ENCODE measurements at regions not wholly inside any gene's neighbourhood (a gene's known extent, or its start where the extent isn't known, plus 50 kb on each side); places are given as distances from the start of the nearest gene placed in this dataset.

DNA sequence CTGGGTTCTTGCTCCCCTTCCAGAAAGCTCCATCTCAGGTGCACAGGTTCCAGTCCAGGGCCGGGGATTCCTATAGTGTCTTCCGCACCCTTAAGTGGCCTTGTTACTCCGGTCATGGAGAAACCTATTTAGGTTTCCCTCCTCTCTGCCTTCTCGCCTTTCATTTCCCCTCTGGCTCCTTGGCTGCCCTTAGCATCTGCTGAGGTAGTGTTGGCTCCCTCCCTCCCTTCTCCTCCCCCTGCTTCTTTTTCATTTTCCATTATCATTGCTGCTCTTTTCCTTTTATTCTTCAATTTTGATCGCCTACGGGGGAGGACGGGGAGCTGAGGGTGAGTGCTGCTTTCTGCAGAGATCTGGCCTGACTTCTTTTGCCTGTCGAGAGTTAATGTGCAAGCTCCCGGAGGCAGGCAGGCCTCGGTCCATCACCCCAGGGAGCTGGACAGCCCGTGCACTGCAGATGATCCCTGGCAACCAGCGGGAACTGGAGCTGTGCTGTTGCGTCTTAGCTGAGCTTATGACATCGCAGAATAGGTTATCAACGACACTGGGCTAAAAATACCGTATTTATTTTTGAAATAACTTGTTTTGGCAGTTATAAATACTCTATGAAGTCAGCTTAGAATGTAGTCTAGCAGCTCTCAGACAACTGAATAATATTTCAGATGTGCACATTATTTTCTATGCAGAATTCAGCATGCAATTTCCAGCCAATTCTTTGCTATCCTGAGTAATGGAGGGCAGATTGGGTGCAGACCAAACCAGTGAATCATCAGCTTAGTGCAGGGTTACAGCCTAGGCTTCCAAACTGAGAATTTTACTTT is 141.9 kb downstream of the SLC4A3 start:
- Histone ChIP-seq H3K4me3 (no peak overlapping the region), H3K4me1 (peaks cover 0 to 5% (median 0%) of the 10 kb centered on the region in 3 donors), H3K36me3 (no peaks in the 10 kb centered on the region), H3K9me3 (no peaks in the 10 kb centered on the region), H3K27me3 (peaks cover 0 to 25% (median 0%) of the 10 kb centered on the region in 4 donors), H3K27ac (no peak overlapping the region)
- TF ChIP-seq, protein P1, sequence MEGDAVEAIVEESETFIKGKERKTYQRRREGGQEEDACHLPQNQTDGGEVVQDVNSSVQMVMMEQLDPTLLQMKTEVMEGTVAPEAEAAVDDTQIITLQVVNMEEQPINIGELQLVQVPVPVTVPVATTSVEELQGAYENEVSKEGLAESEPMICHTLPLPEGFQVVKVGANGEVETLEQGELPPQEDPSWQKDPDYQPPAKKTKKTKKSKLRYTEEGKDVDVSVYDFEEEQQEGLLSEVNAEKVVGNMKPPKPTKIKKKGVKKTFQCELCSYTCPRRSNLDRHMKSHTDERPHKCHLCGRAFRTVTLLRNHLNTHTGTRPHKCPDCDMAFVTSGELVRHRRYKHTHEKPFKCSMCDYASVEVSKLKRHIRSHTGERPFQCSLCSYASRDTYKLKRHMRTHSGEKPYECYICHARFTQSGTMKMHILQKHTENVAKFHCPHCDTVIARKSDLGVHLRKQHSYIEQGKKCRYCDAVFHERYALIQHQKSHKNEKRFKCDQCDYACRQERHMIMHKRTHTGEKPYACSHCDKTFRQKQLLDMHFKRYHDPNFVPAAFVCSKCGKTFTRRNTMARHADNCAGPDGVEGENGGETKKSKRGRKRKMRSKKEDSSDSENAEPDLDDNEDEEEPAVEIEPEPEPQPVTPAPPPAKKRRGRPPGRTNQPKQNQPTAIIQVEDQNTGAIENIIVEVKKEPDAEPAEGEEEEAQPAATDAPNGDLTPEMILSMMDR (IDR thresholded peaks at IDR 0.05) = no peak
- intact Hi-C loops (cut with DNase I) = no loop called here
- FAIRE-seq (no peak), DNase-seq (no peak), ATAC-seq (peak in 3 of 4 donors; percentile 36 to 58 (median 39))
- WGBS, 2 donors = 46 to 54% methylated on average over 16 of the region's 16 CpGs

GRCh38 chr2:219772103-219772635 is 144.7 kb downstream of the SLC4A3 start:
- Histone ChIP-seq H3K36me3 (no peaks in the 10 kb centered on the region), H3K4me1 (peaks cover 0 to 5% (median 0%) of the 10 kb centered on the region in 3 donors), H3K27ac (no peak overlapping the region), H3K27me3 (peaks cover 0 to 18% (median 0%) of the 10 kb centered on the region in 4 donors), H3K4me3 (no peak overlapping the region), H3K9me3 (no peaks in the 10 kb centered on the region)
- intact Hi-C loops (cut with DNase I) = no loop called here
- ATAC-seq (peak; percentile 31 to 84 (median 68)), DNase-seq (peak in 1 of 6 donors; percentile 8), FAIRE-seq (no peak)
- 21 to 27% methylated on average over 9 of the region's 9 CpGs for WGBS, 2 donors
- TF ChIP-seq, protein P1 (IDR thresholded peaks at IDR 0.05) = no peak

DNA sequence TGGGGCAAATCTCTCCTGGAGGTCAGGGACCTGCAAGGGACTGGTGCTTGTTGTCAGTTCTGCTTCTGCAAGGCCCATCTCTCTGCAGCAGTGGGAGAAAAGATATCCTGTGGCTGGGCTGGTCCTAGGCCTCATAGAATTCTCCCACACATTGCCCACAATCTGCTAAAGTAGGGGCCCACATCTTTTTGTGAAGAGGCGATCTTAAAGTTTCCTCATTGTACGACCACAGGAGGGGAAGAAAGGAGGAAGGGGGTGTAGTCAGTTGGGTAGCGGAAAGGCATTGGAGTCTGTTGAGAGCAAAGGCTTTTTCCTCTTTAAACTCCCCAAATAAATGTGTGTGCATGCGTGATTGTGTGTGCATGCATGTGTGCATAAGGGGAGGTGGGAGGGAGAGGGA is 145.3 kb downstream of the SLC4A3 start:
- ATAC-seq (no peak), DNase-seq (no peak), FAIRE-seq (no peak)
- Histone ChIP-seq H3K4me1 (peaks cover 0 to 5% (median 0%) of the 10 kb centered on the region in 3 donors), H3K27me3 (peaks cover 0 to 14% (median 0%) of the 10 kb centered on the region in 4 donors), H3K4me3 (no peak overlapping the region), H3K9me3 (no peaks in the 10 kb centered on the region), H3K27ac (no peak overlapping the region), H3K36me3 (no peaks in the 10 kb centered on the region)
- 90 to 100% methylated on average over 4 of the region's 4 CpGs for WGBS, 2 donors
- intact Hi-C loops (cut with DNase I) = no loop called here
- TF ChIP-seq, protein P1 (IDR thresholded peaks at IDR 0.05) = no peak

DNA sequence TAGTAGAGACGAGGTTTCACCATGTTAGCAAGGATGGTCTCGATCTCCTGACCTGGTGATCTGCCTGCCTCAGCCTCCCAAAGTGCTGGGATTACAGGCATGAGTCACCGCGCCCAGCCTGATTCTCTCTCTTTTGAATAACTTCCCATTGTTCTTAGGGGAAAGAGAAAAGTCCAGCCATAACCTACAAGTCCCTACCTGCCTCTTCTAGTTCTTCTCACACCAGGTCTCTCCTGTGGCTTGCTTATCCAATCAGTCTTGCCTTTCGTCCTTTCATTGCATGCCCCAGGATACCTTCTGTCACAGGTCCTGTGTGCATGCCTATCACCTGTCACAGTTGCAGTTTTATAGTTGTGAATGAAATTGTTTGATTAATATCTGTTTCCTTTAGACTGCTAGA is 148.1 kb downstream of the SLC4A3 start:
- FAIRE-seq = no peak

More for the DNA sequence above, 148.1 kb downstream of the SLC4A3 start:
- ATAC-seq (no peak), DNase-seq (no peak)
- Histone ChIP-seq H3K27ac (no peak overlapping the region), H3K27me3 (peaks cover 0 to 6% (median 0%) of the 10 kb centered on the region in 4 donors), H3K9me3 (no peaks in the 10 kb centered on the region), H3K4me3 (no peak overlapping the region), H3K36me3 (no peaks in the 10 kb centered on the region), H3K4me1 (peaks cover 0 to 5% (median 0%) of the 10 kb centered on the region in 3 donors)
- TF ChIP-seq, protein P1 (IDR thresholded peaks at IDR 0.05) = no peak
- intact Hi-C loops (cut with DNase I) = no loop called here
- WGBS, 2 donors = 77 to 86% methylated on average over 5 of the region's 5 CpGs

Measured in pancreas (tissue), 10 donors.